ENCODE measurements at regions not wholly inside any gene's neighbourhood (a gene's known extent, or its start where the extent isn't known, plus 50 kb on each side); places are given as distances from the start of the nearest gene placed in this dataset.

DNA sequence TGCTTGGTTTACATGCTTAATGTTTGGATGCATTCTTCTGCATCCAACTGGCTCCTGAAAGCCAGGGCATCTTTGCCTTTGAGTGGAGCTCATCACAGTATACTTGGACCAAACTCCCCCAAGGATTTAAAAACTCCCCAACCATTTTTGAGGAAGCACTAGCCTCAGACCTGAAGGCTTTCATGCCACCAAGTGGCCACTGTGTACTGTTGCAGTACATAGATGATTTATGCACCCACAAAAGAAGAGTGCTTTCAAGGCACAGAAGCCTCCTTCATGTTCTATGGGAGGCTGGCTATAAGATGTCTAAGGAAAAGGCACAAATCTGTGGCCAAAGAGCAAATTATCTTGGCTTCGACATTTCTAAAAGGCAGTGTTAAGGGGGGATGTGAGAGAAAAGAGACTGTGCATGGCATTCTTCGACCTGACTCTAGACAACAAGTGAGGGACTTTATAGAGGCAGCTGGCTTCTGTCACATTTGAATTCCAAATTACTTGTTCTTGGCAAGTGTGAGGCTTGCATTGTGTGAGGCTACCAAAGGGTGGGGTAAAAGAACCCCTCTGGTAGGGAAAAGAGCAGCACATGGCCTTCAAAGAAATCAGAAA is 224.2 kb upstream of the HSFY2 start:
- TF ChIP-seq, protein P1, sequence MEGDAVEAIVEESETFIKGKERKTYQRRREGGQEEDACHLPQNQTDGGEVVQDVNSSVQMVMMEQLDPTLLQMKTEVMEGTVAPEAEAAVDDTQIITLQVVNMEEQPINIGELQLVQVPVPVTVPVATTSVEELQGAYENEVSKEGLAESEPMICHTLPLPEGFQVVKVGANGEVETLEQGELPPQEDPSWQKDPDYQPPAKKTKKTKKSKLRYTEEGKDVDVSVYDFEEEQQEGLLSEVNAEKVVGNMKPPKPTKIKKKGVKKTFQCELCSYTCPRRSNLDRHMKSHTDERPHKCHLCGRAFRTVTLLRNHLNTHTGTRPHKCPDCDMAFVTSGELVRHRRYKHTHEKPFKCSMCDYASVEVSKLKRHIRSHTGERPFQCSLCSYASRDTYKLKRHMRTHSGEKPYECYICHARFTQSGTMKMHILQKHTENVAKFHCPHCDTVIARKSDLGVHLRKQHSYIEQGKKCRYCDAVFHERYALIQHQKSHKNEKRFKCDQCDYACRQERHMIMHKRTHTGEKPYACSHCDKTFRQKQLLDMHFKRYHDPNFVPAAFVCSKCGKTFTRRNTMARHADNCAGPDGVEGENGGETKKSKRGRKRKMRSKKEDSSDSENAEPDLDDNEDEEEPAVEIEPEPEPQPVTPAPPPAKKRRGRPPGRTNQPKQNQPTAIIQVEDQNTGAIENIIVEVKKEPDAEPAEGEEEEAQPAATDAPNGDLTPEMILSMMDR (IDR thresholded peaks at IDR 0.05) = no peak
- no peak for TF ChIP-seq ZFX (IDR thresholded peaks at IDR 0.05; ENCODE audit: borderline replicate concordance)
